Upper lobe of right lung (tissue), 1 donor: ENCODE measurements at regions not wholly inside any gene's neighbourhood (a gene's known extent, or its start where the extent isn't known, plus 50 kb on each side); places are given as distances from the start of the nearest gene placed in this dataset.

ENCODE experiments used
- ATAC-seq: fragments of 200-7000 bp; cut with Tn5 transposase; one replicate; pipeline ENCODE4 v1.9.1; 2020; ENCODE audit warnings: mild to moderate bottlenecking, moderate library complexity
- DNase-seq: peaks from one replicate; pipeline ENCODE4 v3.0.0-alpha.2; 2020
- H3K27ac ChIP-seq: fragments of 200-600 bp; one replicate; pipeline ENCODE4 v1.8.0; 2022
- H3K27me3 ChIP-seq: fragments of 200-600 bp; one replicate; pipeline ENCODE4 v1.8.0; 2022; ENCODE audit warnings: mild to moderate bottlenecking
- H3K36me3 ChIP-seq: fragments of 200-600 bp; one replicate; pipeline ENCODE4 v1.8.0; 2022
- H3K4me1 ChIP-seq: fragments of 200-600 bp; one replicate; pipeline ENCODE4 v1.8.0; 2022
- H3K4me3 ChIP-seq: fragments of 200-600 bp; one replicate; pipeline ENCODE4 v1.8.0; 2022; ENCODE audit warnings: mild to moderate bottlenecking
- H3K9me3 ChIP-seq: fragments of 200-600 bp; one replicate; pipeline ENCODE4 v1.8.0; 2022
- intact Hi-C: fragments of 100-400 bp; cut with DNase I; formaldehyde crosslinking; loops from one replicate; pipeline ENCODE4 v1.11.0; 2022
- TF ChIP-seq, protein P1 (sequence below): fragments of 200-600 bp; IDR thresholded peaks from one replicate; pipeline ENCODE4 v1.8.0; 2022; ENCODE audit warnings: antibody characterized with exemption
- donor health status: DM: no; HTN: yes; CAD: no; lungs with severe emphysema.

DNA sequence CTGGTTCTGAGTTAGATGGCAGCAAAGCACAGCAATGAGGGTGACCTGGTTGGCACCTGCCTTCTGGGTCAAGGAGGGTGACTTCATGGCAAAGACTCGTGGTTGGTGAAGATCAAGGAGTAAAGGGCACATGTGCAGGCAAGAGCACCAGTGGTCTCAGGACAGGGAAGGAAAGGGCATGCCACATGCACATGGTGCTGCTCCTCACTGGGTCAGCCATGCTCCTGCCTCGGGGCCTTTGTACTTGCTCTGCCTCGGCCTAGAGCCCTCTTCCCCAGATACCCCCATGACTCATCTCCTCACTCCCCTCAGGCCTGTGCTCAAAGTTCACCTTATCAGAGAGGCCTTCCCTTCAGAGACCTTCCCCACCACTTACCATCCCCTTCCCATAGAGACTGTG is 106.7 kb upstream of the KDM7A start:
- Histone ChIP-seq H3K27me3 (no peaks in the 10 kb centered on the region), H3K4me3 (no peak overlapping the region), H3K9me3 (no peaks in the 10 kb centered on the region), H3K36me3 (no peaks in the 10 kb centered on the region), H3K27ac (no peak overlapping the region), H3K4me1 (no peaks in the 10 kb centered on the region)
- intact Hi-C loops = no loop called here
- DNase-seq (no peak), ATAC-seq (no peak)
- TF ChIP-seq, protein P1, sequence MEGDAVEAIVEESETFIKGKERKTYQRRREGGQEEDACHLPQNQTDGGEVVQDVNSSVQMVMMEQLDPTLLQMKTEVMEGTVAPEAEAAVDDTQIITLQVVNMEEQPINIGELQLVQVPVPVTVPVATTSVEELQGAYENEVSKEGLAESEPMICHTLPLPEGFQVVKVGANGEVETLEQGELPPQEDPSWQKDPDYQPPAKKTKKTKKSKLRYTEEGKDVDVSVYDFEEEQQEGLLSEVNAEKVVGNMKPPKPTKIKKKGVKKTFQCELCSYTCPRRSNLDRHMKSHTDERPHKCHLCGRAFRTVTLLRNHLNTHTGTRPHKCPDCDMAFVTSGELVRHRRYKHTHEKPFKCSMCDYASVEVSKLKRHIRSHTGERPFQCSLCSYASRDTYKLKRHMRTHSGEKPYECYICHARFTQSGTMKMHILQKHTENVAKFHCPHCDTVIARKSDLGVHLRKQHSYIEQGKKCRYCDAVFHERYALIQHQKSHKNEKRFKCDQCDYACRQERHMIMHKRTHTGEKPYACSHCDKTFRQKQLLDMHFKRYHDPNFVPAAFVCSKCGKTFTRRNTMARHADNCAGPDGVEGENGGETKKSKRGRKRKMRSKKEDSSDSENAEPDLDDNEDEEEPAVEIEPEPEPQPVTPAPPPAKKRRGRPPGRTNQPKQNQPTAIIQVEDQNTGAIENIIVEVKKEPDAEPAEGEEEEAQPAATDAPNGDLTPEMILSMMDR = no peak

DNA sequence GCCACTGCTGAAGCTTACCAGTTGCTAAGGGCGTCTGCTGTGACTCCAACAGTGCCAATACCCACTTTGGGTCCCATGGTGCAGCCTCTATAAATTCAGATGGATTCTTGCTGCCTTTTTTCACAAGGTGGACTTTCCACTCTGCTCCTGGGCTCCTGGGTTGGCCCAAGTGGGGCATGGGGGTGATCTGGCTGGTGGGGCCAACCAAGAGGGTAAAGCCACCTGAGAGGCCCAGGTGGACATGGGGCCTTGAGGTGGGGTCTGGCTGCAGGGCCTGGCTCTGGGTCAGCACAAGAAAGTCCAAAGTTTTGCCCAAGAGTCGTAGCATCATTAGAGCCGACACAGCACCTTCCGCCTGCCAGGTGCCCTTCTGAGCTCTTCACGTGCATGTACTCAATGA is 105.2 kb upstream of the KDM7A start:
- Histone ChIP-seq H3K27me3 (no peaks in the 10 kb centered on the region), H3K4me3 (no peak overlapping the region), H3K9me3 (no peaks in the 10 kb centered on the region), H3K27ac (no peak overlapping the region), H3K4me1 (no peaks in the 10 kb centered on the region), H3K36me3 (no peaks in the 10 kb centered on the region)
- TF ChIP-seq, protein P1 = no peak
- no peak for DNase-seq
- ATAC-seq = no peak
- intact Hi-C loops = no loop called here

DNA sequence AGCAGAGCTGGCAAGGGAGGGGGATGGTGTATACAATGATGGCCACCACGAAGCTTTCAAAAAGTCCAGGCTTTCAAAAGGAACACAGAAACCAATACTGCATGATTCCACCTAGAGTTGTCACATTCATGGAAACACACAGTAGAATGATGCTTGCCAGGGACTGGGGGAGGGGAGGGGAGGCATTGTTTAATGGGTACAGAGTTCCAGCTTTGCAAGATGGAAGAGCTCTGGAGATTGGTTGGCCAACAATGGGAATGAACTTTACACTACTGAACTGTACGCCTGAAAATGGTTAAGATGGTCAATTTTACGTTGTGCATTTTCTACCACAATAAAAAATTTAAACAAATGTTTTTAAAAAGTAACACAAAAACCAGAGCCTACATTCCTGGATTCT is 104.5 kb upstream of the KDM7A start:
- no peaks in the 10 kb centered on the region for H3K27me3 ChIP-seq
- H3K27ac ChIP-seq = no peak overlapping the region
- H3K4me3 ChIP-seq = no peak overlapping the region
- DNase-seq (no peak), ATAC-seq (no peak)
- H3K9me3 ChIP-seq = no peaks in the 10 kb centered on the region
- H3K4me1 ChIP-seq = no peaks in the 10 kb centered on the region
- TF ChIP-seq, protein P1 = no peak
- no peaks in the 10 kb centered on the region for H3K36me3 ChIP-seq
- intact Hi-C loops = no loop called here

DNA sequence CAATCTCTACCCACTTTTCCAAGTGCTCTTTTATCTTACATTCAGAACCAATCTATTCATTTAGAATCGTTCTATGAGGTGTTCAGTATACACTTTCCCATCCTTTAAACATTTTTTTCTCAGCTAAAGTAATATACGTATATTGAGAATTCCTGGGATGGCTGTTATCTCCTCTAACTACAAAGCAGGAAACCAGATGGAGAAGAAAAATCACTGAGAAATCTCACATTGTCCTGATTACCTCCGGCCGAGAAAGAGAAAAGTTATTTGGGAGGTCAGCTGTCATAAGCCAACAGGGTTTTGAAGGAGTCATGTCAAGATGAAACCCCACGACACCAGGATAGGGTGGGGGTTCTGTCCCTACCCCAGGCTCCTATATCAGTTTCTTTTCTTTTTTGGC is 99.2 kb upstream of the KDM7A start:
- no peaks in the 10 kb centered on the region for H3K9me3 ChIP-seq
- ATAC-seq (no peak), DNase-seq (no peak)
- peaks cover 4% of the 10 kb centered on the region for H3K4me1 ChIP-seq
- TF ChIP-seq, protein P1 = no peak
- no peaks in the 10 kb centered on the region for H3K27me3 ChIP-seq
- intact Hi-C loops = no loop called here
- H3K27ac ChIP-seq = no peak overlapping the region
- no peaks in the 10 kb centered on the region for H3K36me3 ChIP-seq
- no peak overlapping the region for H3K4me3 ChIP-seq

DNA sequence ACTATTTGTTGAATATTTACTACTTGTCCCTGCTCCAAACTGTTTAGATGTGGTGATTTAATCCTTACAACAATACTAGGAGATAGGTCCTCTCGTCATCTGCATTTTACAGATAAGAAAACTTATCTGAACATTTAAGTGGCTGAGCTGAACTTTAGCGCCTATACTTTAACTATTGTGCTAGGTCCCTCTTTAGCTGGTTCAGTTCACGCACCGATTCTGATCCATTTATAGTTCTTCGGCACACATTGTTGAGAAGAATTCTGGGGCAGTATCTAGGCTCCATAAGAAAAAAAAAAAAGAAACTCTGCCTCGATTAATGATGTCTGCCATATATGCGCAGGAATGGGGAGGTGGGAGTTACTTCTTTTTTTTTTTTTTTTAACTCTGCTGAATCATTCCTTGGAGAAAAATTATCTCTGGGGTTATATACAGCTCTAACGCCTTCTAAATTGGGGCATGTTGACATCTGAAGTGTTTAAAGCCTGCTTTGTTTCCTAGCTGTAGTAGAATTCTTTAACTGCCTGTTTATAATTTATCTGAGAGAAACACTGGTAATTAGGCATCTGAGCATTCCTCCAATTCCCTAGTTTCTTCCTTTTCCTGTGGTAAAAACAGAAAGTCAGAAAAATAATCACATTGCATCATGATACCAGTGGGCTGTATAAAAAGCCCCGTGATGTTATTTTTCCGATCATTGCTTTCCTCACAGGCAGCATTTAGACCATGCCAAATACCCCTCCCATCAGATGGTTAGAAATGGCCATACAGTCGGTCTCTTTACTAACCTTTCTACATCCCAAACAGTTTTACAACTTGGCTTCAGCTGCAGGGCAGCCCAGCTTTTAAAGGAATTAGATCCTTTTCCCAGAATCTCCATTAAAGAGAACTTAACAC is 98.5 kb upstream of the KDM7A start:
- intact Hi-C loops = no loop called here
- ATAC-seq (no peak), DNase-seq (no peak)
- Histone ChIP-seq H3K36me3 (no peaks in the 10 kb centered on the region), H3K27me3 (no peaks in the 10 kb centered on the region), H3K4me3 (no peak overlapping the region), H3K27ac (no peak overlapping the region), H3K4me1 (peaks cover 4% of the 10 kb centered on the region), H3K9me3 (no peaks in the 10 kb centered on the region)
- TF ChIP-seq, protein P1 = no peak
